ENCODE measurements at regions not wholly inside any gene's neighbourhood (a gene's known extent, or its start where the extent isn't known, plus 50 kb on each side); places are given as distances from the start of the nearest gene placed in this dataset.

DNA sequence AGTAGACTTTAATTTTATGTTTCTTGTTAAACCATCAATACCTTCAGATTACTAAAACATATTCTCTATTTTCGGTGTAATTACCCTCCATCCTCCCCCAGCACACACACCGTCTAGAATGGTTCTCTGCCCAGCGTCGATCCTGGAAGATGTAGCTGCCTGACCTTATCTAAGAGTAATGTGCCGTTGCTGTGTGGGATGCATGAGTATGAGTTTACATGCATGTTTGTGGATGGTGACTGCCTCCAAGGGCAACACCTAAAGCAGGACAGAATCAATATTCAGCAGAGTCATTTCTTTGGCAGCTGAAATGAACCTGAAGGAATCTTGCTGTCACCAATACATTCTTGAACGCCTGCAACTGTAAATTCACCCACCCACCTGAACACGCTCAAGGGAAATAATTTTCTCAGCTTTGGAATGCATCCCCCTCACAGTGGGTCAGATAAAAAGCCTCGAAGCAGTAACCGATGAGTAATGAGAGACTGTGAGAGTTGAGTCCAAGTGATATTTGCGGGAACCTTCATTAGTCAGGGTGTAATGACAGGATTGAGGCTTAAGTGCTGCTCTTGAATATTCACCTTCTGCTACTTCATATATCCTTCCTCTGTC, 155.8 kb upstream of the RND3 start:
- TF ChIP-seq, protein P1, sequence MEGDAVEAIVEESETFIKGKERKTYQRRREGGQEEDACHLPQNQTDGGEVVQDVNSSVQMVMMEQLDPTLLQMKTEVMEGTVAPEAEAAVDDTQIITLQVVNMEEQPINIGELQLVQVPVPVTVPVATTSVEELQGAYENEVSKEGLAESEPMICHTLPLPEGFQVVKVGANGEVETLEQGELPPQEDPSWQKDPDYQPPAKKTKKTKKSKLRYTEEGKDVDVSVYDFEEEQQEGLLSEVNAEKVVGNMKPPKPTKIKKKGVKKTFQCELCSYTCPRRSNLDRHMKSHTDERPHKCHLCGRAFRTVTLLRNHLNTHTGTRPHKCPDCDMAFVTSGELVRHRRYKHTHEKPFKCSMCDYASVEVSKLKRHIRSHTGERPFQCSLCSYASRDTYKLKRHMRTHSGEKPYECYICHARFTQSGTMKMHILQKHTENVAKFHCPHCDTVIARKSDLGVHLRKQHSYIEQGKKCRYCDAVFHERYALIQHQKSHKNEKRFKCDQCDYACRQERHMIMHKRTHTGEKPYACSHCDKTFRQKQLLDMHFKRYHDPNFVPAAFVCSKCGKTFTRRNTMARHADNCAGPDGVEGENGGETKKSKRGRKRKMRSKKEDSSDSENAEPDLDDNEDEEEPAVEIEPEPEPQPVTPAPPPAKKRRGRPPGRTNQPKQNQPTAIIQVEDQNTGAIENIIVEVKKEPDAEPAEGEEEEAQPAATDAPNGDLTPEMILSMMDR (IDR thresholded peaks at IDR 0.05; ENCODE audit: low read depth, low read length, missing input control): no peak
- TF ChIP-seq RXRA (IDR thresholded peaks at IDR 0.05): no peak

All from liver (tissue), 3 donors.